ENCODE measurements at regions not wholly inside any gene's neighbourhood (a gene's known extent, or its start where the extent isn't known, plus 50 kb on each side); places are given as distances from the start of the nearest gene placed in this dataset.
A peak's percentile ranks its signal among the peaks of the same experiment; 100 is the strongest.
"Not testable (repeated sequence)": the region's sequence is repeated elsewhere in the genome, so short reads cannot be mapped to it uniquely, and the experiment has no call there.

DNA sequence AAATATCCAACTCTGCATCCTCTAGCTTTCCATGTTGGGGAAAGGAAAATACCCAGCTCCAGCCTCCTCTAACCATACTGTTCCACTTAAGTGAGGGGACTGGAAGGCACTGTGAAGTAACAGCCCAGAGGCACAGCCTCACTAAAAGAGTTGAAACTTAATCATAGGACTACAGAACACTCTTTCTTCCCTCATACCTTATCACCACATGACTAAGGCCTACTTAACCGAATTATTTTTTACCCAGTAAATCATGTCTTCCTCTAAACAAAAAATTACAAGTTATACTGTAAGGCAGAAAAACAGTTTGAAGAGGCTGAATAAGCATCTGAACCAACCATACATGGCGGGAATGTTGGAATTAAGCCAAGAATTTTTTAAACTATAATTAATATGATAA, 207.4 kb upstream of the MME start:
- H3K4me2 ChIP-seq = no peak overlapping the region
- no peak overlapping the region for H3K27ac ChIP-seq
- H3K4me3 ChIP-seq = no peak overlapping the region
- H3K4me1 ChIP-seq = no peaks in the 10 kb centered on the region
- H3K9ac ChIP-seq = no peak overlapping the region
- no peaks in the 10 kb centered on the region for H3K9me3 ChIP-seq (ENCODE audit: low read depth)
- H3F3A ChIP-seq (ENCODE audit: low read depth) = no peaks in the 10 kb centered on the region
- no peak for DNase-seq (ENCODE audit: low spot score)
- H3K9me3 Mint-ChIP-seq = no peaks in the 10 kb centered on the region
- no peak overlapping the region for H3K27ac Mint-ChIP-seq
- H3K4me1 Mint-ChIP-seq = no peaks in the 10 kb centered on the region
- no peaks in the 10 kb centered on the region for H4K20me1 ChIP-seq (ENCODE audit: low read depth)
- H3K27me3 Mint-ChIP-seq (ENCODE audit: insufficient read depth, low read depth) = no peaks in the 10 kb centered on the region
- no peaks in the 10 kb centered on the region for H3K36me3 Mint-ChIP-seq
- TF ChIP-seq EZH2 (IDR thresholded peaks at IDR 0.05) (no peak), EZH2phosphoT487 (IDR thresholded peaks at IDR 0.05) (no peak), CTCF (IDR thresholded peaks at IDR 0.05) (no peak)
- H3K79me2 ChIP-seq (ENCODE audit: low read depth) = no peaks in the 10 kb centered on the region
- H2AFZ ChIP-seq (replicated peaks) = peak overlapping the region; percentile 61
- H3K36me3 ChIP-seq = no peaks in the 10 kb centered on the region
- no peak overlapping the region for H3K4me3 Mint-ChIP-seq
- no peaks in the 10 kb centered on the region for H3K27me3 ChIP-seq

- H3K27ac Mint-ChIP-seq = no peak overlapping the region
- Histone ChIP-seq H3F3A (ENCODE audit: low read depth) (no peaks in the 10 kb centered on the region), H3K36me3 (no peaks in the 10 kb centered on the region), H3K79me2 (ENCODE audit: low read depth) (no peaks in the 10 kb centered on the region), H3K4me3 (no peak overlapping the region), H3K9ac (no peak overlapping the region), H3K27ac (no peak overlapping the region), H3K27me3 (no peaks in the 10 kb centered on the region), H3K4me1 (no peaks in the 10 kb centered on the region), H4K20me1 (ENCODE audit: low read depth) (no peaks in the 10 kb centered on the region), H3K9me3 (ENCODE audit: low read depth) (no peaks in the 10 kb centered on the region), H2AFZ (replicated peaks) (peak overlapping the region; percentile 61), H3K4me2 (no peak overlapping the region)
- no peaks in the 10 kb centered on the region for H3K9me3 Mint-ChIP-seq
- H3K36me3 Mint-ChIP-seq = no peaks in the 10 kb centered on the region
- DNase-seq (ENCODE audit: low spot score) = no peak
- no peaks in the 10 kb centered on the region for H3K27me3 Mint-ChIP-seq (ENCODE audit: insufficient read depth, low read depth)
- TF ChIP-seq EZH2phosphoT487 (IDR thresholded peaks at IDR 0.05) = no peak
- TF ChIP-seq CTCF (IDR thresholded peaks at IDR 0.05) = no peak
- no peak for TF ChIP-seq EZH2 (IDR thresholded peaks at IDR 0.05)
- no peak overlapping the region for H3K4me3 Mint-ChIP-seq
- H3K4me1 Mint-ChIP-seq = no peaks in the 10 kb centered on the region
Measured at GRCh38 chr3:154872074-154872473, 208.0 kb upstream of the MME start.

GRCh38 chr3:154864947-154865346, 215.2 kb upstream of the MME start:
- Histone ChIP-seq H3K27ac (no peak overlapping the region), H2AFZ (replicated peaks) (no peak overlapping the region), H3K4me2 (no peak overlapping the region), H4K20me1 (ENCODE audit: low read depth) (no peaks in the 10 kb centered on the region), H3K27me3 (no peaks in the 10 kb centered on the region), H3K79me2 (ENCODE audit: low read depth) (no peaks in the 10 kb centered on the region), H3K9ac (no peak overlapping the region), H3K9me3 (ENCODE audit: low read depth) (no peaks in the 10 kb centered on the region), H3K4me3 (no peak overlapping the region), H3K4me1 (no peaks in the 10 kb centered on the region), H3F3A (ENCODE audit: low read depth) (no peaks in the 10 kb centered on the region), H3K36me3 (no peaks in the 10 kb centered on the region)
- no peak overlapping the region for H3K4me3 Mint-ChIP-seq
- no peaks in the 10 kb centered on the region for H3K4me1 Mint-ChIP-seq
- H3K36me3 Mint-ChIP-seq = no peaks in the 10 kb centered on the region
- no peaks in the 10 kb centered on the region for H3K9me3 Mint-ChIP-seq
- no peak overlapping the region for H3K27ac Mint-ChIP-seq
- H3K27me3 Mint-ChIP-seq (ENCODE audit: insufficient read depth, low read depth) = no peaks in the 10 kb centered on the region
- TF ChIP-seq CTCF (IDR thresholded peaks at IDR 0.05) (no peak), EZH2phosphoT487 (IDR thresholded peaks at IDR 0.05) (no peak), EZH2 (IDR thresholded peaks at IDR 0.05) (no peak)
- DNase-seq (ENCODE audit: low spot score) = no peak

- Histone ChIP-seq H3K9me3 (ENCODE audit: low read depth) (no peaks in the 10 kb centered on the region), H3K27me3 (no peaks in the 10 kb centered on the region), H3K4me3 (no peak overlapping the region), H3K27ac (no peak overlapping the region), H3K4me2 (no peak overlapping the region), H3K9ac (no peak overlapping the region), H4K20me1 (ENCODE audit: low read depth) (no peaks in the 10 kb centered on the region), H3F3A (ENCODE audit: low read depth) (no peaks in the 10 kb centered on the region), H3K36me3 (no peaks in the 10 kb centered on the region), H2AFZ (replicated peaks) (no peak overlapping the region), H3K79me2 (ENCODE audit: low read depth) (no peaks in the 10 kb centered on the region), H3K4me1 (no peaks in the 10 kb centered on the region)
- Mint-ChIP-seq H3K4me1 (no peaks in the 10 kb centered on the region), H3K36me3 (no peaks in the 10 kb centered on the region), H3K4me3 (no peak overlapping the region), H3K27ac (no peak overlapping the region), H3K9me3 (no peaks in the 10 kb centered on the region), H3K27me3 (ENCODE audit: insufficient read depth, low read depth) (no peaks in the 10 kb centered on the region)
- TF ChIP-seq EZH2 (IDR thresholded peaks at IDR 0.05) = no peak
- no peak for TF ChIP-seq CTCF (IDR thresholded peaks at IDR 0.05)
- TF ChIP-seq EZH2phosphoT487 (IDR thresholded peaks at IDR 0.05) = no peak
- DNase-seq (ENCODE audit: low spot score) = no peak
Measured at GRCh38 chr3:154862265-154862664, 217.9 kb upstream of the MME start.

DNA sequence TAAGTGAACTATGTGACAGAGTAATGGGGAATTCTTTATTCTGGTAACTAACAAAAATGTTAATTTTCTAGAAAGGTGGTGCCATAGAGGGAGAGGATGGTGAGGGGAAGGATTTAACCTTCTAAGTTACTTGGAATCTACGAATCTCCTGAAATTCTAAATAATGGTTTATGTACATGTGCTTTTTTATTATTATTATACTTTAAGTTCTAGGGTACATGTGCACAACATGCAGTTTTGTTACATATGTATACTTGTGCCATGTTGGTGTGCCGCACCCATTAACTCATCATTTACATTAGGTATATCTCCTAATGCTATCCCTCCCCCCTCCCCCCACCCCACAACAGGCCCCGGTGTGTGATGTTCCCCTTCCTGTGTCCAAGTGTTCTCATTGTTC, 227.1 kb upstream of the MME start:
- not testable (repeated sequence) for H3K36me3 ChIP-seq; H3K4me1 ChIP-seq; H3K27me3 ChIP-seq; H3K9me3 Mint-ChIP-seq; H3K9ac ChIP-seq; H3K9me3 ChIP-seq (ENCODE audit: low read depth); H3K27ac Mint-ChIP-seq; H4K20me1 ChIP-seq (ENCODE audit: low read depth); H3K79me2 ChIP-seq (ENCODE audit: low read depth); H3K27ac ChIP-seq; H3K4me3 Mint-ChIP-seq; H2AFZ ChIP-seq (replicated peaks); H3K4me3 ChIP-seq; H3K36me3 Mint-ChIP-seq; H3K4me2 ChIP-seq; H3F3A ChIP-seq (ENCODE audit: low read depth); H3K27me3 Mint-ChIP-seq (ENCODE audit: insufficient read depth, low read depth); H3K4me1 Mint-ChIP-seq; DNase-seq (ENCODE audit: low spot score)

All from neural progenitor cell (in vitro differentiated cells).